K562 (cell line): ENCODE measurements at regions not wholly inside any gene's neighbourhood (a gene's known extent, or its start where the extent isn't known, plus 50 kb on each side); places are given as distances from the start of the nearest gene placed in this dataset.

Experiments
- ATAC-seq: fragments of 200-7000 bp; cut with Tn5 transposase; 3 replicates; pipeline ENCODE4 v1.9.1; 2020; ENCODE audit warnings: moderate library complexity
- BruUV-seq: library from RNA; stranded (reverse); fragments of 400-500 nt; replicated peaks from 2 replicates; lab custom pipeline; 2021; lab: Mats Ljungman, UMichigan
- CTCF ChIA-PET: fragments of 300-600 bp; formaldehyde crosslinking; extraction: SDS; loops from one replicate; lab custom pipeline; 2021; ENCODE audit warnings: low intra/inter-chr PET ratio; lab: Yijun Ruan, JAX
- POLR2A ChIA-PET: fragments of 300-600, 350-650 bp; sonication (Branson Sonifier 250); formaldehyde crosslinking; extraction: SDS; loops from one replicate; lab custom pipeline; 2021; ENCODE audit warnings: antibody characterized with exemption, inconsistent platforms; lab: Yijun Ruan, JAX
- DNase-seq, 4 experiments: peaks; one replicate each; pipeline versions ENCODE4 v3.0.0 to v3.0.0-alpha.2; 2011 to 2018; ENCODE audit warnings: low spot score in 3 of 4, mixed read lengths in 3 of 4; ENCODE audit errors: extremely low read depth in 1 of 4
- FAIRE-seq: peaks from 2 replicates; lab custom pipeline; 2011; peaks lifted over from hg19 to GRCh38; lab: Jason Lieb, UNC
- H2AFZ ChIP-seq: 2 replicates; pipeline ENCODE4 v1.6.0; 2011; ENCODE audit warnings: low read depth, low read length, control low read depth, inconsistent platforms
- H3K27ac ChIP-seq: fragments of 200-600 bp; 3 replicates; pipeline ENCODE4 v1.8.0; 2011; ENCODE audit warnings: low read depth, mild to moderate bottlenecking, control low read depth, inconsistent platforms, low read length, moderate library complexity, mixed read lengths; ENCODE audit errors: extremely low read depth
- H3K27me3 ChIP-seq, 2 experiments: fragments of 300-600 bp in 1 of 2; 2 replicates in 1 of 2; 3 replicates in 1 of 2; pipeline versions ENCODE4 v1.6.0 to v1.8.0; 2011; ENCODE audit warnings: inconsistent platforms in 2 of 2, low read length in 2 of 2, mild to moderate bottlenecking in 1 of 2, mixed read lengths in 1 of 2, moderate library complexity in 1 of 2; ENCODE audit not compliant: control insufficient read depth in 2 of 2, insufficient read depth in 2 of 2
- H3K36me3 ChIP-seq: fragments of 300-600 bp; 3 replicates; pipeline ENCODE4 v1.8.0; 2011; ENCODE audit warnings: mild to moderate bottlenecking, low read length, inconsistent platforms; ENCODE audit not compliant: control insufficient read depth, insufficient read depth
- H3K4me1 ChIP-seq, 2 experiments: fragments of 200-600 bp in 1 of 2; replicated peaks in 1 of 2; 2 replicates in 1 of 2; 3 replicates in 1 of 2; pipeline versions ENCODE4 v1.5.1 to v1.8.0; 2011; ENCODE audit warnings: inconsistent platforms in 2 of 2, low read length in 2 of 2, mild to moderate bottlenecking in 1 of 2, mixed read lengths in 1 of 2, moderate library complexity in 1 of 2; ENCODE audit not compliant: control insufficient read depth in 2 of 2, insufficient read depth in 2 of 2
- H3K4me2 ChIP-seq: 2 replicates; pipeline ENCODE4 v1.6.1; 2011; ENCODE audit warnings: low read length, control low read depth, inconsistent platforms, mixed read lengths; ENCODE audit not compliant: insufficient read depth
- H3K4me3 ChIP-seq: fragments of 200-600 bp; sonication (generic), shearing (Covaris generic); 2 replicates; pipeline ENCODE4 v1.5.1; 2016; ENCODE audit warnings: control low read depth, inconsistent platforms
- H3K79me2 ChIP-seq: fragments of 200-600 bp; 3 replicates; pipeline ENCODE4 v1.8.0; 2011; ENCODE audit warnings: low read length, inconsistent platforms; ENCODE audit not compliant: control insufficient read depth, insufficient read depth
- H3K9ac ChIP-seq, 2 experiments: 2 replicates each; pipeline versions ENCODE4 v1.6.0 to v1.6.1; 2011; ENCODE audit warnings: low read depth in 2 of 2, low read length in 2 of 2, control low read depth in 1 of 2, inconsistent platforms in 1 of 2, mild to moderate bottlenecking in 1 of 2, mixed read lengths in 1 of 2; ENCODE audit not compliant: insufficient read depth in 1 of 2
- H3K9me1 ChIP-seq: one replicate; pipeline ENCODE4 v1.6.0; 2011; ENCODE audit warnings: inconsistent platforms, mild to moderate bottlenecking, low read length, moderate library complexity; ENCODE audit not compliant: control insufficient read depth, insufficient read depth
- H3K9me3 ChIP-seq: replicated peaks from 2 replicates; pipeline ENCODE4 v1.5.1; 2011; ENCODE audit warnings: low read depth, low read length, inconsistent platforms; ENCODE audit not compliant: control insufficient read depth, insufficient read depth
- H4K20me1 ChIP-seq: replicated peaks from 2 replicates; pipeline ENCODE4 v1.6.1; 2011; ENCODE audit warnings: low read length, inconsistent platforms, mixed read lengths; ENCODE audit not compliant: control insufficient read depth, insufficient read depth
- ZNF644 ChIP-seq: fragments of 200-800 bp; sonication (Bioruptor generic); IDR thresholded peaks from 2 replicates; pipeline ENCODE4 v1.6.1; 2016; ENCODE audit warnings: low read depth, missing genetic modification characterization, missing compliant biosample characterization
- ZNF780A ChIP-seq: fragments of 250-450 bp; sonication (Bioruptor Pico); IDR thresholded peaks from 2 replicates; pipeline ENCODE4 v1.5.0; 2021; ENCODE audit warnings: mild to moderate bottlenecking
- WGBS: fragments of 100-300 bp; shearing (Covaris generic); methylation state at CpG from one replicate; pipeline ENCODE4 v1.1.6; 2016; ENCODE audit warnings: low coverage, mixed read lengths; ENCODE audit not compliant: insufficient coverage; ENCODE audit errors: missing lambda C conversion rate; 5-methylcytosine and 5-hydroxymethylcytosine counted together
- in situ Hi-C: fragments of 300-500 bp; cut with MboI; formaldehyde crosslinking; loops from 4 replicates; pipeline ENCODE4 v1.15.0; 2018; ENCODE audit warnings: inconsistent platforms, mixed read lengths
- intact Hi-C: fragments of 100-400 bp; cut with micrococcal nuclease; formaldehyde crosslinking; loops from 2 replicates; pipeline ENCODE4 v1.14.2; 2022
- TF ChIP-seq, protein P1 (sequence below): IDR thresholded peaks from 2 replicates; pipeline ENCODE4 v1.6.1; 2012; ENCODE audit warnings: low read depth, low read length, improper control_type of control experiment, borderline replicate concordance
- TF ChIP-seq, protein P2 (sequence below): fragments of 450-650 bp; formaldehyde crosslinking; IDR thresholded peaks from 2 replicates; pipeline ENCODE4 v1.4.0; 2022; ENCODE audit warnings: missing genetic modification characterization

DNA sequence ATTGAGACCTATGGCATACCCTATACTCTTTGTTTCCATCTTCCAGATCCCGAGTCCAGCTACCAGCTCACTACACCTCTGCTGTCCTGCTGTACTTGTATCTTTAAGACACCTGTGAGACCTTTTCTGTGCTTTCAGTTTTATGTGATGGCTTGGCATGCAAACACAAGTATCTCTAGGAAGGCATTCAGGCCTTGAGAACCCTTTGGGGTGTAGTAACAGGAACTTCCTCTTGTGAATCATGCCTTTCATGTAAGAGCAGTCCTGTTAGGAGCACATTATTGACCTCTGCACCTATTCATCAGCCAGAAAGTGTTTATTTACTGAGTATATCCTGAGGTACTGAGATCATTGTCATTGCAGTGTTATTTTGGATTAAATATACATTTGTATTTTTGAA, 87.0 kb upstream of the HTR2A start:
- H3K4me1 ChIP-seq, result no peaks in the 10 kb centered on the region
- H3K27me3 ChIP-seq, result no peaks in the 10 kb centered on the region
- DNase-seq (no peak), ATAC-seq (no peak)
- no peak overlapping the region for H3K4me3 ChIP-seq
- no peak overlapping the region for H3K4me2 ChIP-seq
- H3K36me3 ChIP-seq, result no peaks in the 10 kb centered on the region
- TF ChIP-seq ZNF780A (no peak), ZNF644 (no peak)
- TF ChIP-seq, protein P1, sequence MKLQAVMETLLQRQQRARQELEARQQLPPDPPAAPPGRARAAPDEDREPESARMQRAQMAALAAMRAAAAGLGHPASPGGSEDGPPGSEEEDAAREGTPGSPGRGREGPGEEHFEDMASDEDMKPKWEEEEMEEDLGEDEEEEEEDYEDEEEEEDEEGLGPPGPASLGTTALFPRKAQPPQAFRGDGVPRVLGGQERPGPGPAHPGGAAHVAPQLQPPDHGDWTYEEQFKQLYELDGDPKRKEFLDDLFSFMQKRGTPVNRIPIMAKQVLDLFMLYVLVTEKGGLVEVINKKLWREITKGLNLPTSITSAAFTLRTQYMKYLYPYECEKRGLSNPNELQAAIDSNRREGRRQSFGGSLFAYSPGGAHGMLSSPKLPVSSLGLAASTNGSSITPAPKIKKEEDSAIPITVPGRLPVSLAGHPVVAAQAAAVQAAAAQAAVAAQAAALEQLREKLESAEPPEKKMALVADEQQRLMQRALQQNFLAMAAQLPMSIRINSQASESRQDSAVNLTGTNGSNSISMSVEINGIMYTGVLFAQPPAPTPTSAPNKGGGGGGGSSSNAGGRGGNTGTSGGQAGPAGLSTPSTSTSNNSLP, result no peak
- TF ChIP-seq, protein P2, sequence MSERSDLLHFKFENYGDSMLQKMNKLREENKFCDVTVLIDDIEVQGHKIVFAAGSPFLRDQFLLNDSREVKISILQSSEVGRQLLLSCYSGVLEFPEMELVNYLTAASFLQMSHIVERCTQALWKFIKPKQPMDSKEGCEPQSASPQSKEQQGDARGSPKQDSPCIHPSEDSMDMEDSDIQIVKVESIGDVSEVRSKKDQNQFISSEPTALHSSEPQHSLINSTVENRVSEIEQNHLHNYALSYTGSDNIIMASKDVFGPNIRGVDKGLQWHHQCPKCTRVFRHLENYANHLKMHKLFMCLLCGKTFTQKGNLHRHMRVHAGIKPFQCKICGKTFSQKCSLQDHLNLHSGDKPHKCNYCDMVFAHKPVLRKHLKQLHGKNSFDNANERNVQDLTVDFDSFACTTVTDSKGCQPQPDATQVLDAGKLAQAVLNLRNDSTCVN (CRISPR knock-in tag), result no peak
- TF ChIP-seq, all 486 proteins: peak for 0
- Histone ChIP-seq H3K79me2 (no peaks in the 10 kb centered on the region), H3K27ac (no peak overlapping the region), H4K20me1 (no peaks in the 10 kb centered on the region), H2AFZ (no peak overlapping the region), H3K9me3 (no peaks in the 10 kb centered on the region), H3K9ac (no peak overlapping the region), H3K9me1 (no peaks in the 10 kb centered on the region)
- POLR2A ChIA-PET, result interaction anchor here (0.7 kb wide), 1 partner anchor 188 kb away, joined by 3 read pairs; no protein-coding TSS in a partner anchor
- WGBS, result 0% methylated on average over 1 of the region's 1 CpG
- BruUV-seq, result no TSS peak
- in situ Hi-C loops (no loop called here), intact Hi-C loops (no loop called here)
- no peak for FAIRE-seq
- CTCF ChIA-PET, result no interaction called here
